Glomerular visceral epithelial cell (primary cell): ENCODE measurements at regions not wholly inside any gene's neighbourhood (a gene's known extent, or its start where the extent isn't known, plus 50 kb on each side); places are given as distances from the start of the nearest gene placed in this dataset.
A peak's percentile ranks its signal among the peaks of the same experiment; 100 is the strongest.
"Not testable (repeated sequence)": the region's sequence is repeated elsewhere in the genome, so short reads cannot be mapped to it uniquely, and the experiment has no call there.

Experiments used
- DNase-seq: peaks from one replicate; pipeline ENCODE4 v3.0.0-alpha.2; 2016; ENCODE audit errors: extremely low spot score

- no peak for DNase-seq
Measured at GRCh38 chr3:59254976-59255375, 205.2 kb upstream of the CFAP20DC start.

DNA sequence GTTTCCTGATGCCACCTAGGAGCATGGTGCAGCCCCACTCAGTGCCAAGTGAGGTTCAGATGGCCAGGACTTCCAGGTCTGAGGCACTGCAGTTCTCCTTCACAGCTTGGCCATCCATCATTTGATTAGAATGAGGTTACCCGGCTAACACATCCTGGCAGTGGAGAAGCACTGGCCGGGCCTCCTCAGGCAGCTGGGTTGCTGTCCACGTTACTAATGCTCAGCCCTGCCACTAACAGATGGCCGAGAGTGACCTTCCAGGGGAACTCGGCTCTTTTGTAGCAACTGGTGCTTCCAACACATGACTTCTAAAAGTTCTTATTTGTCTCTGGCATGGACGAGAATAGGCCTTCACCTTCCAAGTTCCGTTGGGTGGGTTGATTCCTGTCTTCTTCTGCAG, 204.6 kb upstream of the CFAP20DC start:
- DNase-seq = no peak

DNA sequence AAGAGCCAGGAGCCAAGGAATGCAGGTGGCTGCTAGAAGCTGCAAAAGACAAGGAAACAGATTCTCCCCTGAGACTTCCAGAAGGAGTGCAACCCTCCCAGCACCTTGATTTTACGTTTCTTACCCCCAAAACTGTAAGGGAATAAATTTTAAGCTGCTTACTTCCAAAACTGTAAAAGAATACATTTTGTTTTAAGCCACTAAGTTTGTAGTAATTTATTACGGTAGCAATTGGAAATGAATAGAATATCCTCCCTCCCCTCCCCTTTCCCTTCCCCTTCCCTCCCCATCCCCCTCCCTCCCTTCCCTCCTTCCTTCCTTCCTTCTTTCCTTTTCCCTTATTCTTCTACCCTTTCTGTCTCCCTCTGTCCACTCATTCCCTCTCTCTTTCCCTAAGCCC, 203.7 kb upstream of the CFAP20DC start:
- no peak for DNase-seq

DNA sequence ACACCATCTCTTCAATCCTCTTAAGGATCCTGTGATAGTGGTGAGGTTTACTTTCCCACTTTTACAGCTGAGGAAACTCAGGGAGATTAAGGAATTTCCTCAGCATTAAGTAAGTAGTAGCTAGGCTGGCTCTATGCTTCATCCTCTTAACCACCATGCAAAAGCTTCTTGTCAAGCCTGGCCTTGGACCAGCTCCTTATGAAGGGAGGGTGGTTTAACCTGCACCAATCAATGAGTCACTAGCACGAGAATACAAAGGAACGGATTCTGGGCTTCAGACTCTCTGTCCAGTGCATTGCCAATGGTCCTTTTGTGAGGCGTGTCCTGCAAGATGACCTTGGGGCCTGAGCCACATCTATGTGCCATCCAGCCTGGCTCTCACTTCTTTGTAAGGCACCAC, 202.0 kb upstream of the CFAP20DC start:
- DNase-seq = no peak

- no peak for DNase-seq
Measured at GRCh38 chr3:59250600-59250999, 200.8 kb upstream of the CFAP20DC start.

DNA sequence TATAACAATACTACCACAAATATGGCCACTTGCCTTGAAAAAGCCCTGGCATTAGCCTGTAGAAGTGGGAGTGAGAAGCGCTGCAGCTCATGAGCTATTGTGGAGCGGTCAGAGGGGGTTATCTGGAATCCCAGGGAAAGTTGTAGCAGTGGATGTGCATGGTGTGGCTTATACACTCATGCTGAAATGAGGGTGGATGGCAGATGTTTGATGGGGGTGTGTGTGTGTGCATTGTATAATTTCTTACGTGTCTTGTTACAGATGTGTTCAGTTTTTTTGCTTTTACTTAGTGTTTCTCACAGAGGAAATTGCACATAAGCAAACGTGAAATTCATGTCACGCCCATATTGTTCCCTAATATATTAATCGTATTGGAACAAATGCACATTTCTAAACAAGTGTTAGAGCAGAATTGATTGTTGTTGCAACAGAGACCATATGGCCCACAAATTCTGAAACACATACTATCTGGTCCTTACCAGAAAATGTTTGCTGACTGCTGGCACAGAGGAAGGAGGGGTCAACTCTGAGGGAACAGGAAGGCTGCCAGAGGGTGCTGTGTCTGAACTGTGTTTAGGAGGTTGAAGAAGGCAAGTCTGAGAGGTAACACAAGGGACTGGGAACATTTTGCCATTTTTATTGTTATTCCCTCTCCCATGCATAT, 200.0 kb upstream of the CFAP20DC start:
- no peak for DNase-seq

DNA sequence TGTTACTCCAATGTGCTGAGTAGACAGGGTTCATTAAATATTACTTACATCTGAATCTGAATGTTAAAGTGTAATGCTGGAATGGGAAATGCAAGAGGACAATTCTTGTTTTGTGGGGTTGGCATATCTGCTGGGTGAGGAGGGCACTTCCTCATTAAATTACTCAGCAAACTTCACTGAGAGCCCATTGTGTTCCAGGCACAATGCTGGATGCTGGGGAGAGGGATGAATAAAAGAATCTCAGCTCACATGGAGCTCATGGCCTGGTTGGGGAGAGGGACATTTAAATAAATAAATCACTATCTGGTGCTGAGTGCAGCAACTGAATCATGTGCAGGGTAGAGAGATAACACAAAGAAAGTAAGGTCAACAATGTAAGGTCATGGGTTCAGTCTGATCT, 199.2 kb upstream of the CFAP20DC start:
- no peak for DNase-seq

- DNase-seq = no peak
Measured at GRCh38 chr3:59247402-59247841, 197.6 kb upstream of the CFAP20DC start.

DNA sequence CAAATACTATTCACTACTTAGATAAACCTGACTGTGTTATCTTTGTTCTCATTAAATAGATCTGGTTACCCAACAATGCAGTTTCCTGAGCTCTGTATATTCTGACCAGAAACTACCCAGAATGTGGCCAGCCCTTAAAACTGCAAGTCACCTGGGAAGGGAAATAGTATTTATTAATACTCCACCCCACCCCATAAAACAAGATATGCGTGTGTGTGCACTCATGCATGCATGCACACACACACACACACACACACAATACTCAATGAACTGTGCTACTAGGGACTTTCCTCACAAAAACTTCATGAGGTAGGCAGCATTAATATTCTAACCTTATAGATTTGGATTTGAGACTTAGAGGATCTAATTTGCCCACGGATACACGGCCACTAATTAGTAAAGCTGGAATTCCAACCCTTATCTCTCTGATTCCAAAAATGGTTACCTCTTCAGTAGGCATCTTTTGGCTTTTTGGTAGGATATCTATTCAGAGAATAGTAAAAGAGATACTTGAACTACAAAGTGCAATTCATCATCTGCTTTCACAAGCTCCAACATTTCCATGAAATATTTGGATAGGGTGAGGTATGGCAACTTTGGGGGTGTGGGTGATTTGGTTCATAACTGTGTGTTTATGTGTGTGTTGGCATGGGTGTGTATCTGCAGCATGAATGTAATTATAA, 197.0 kb upstream of the CFAP20DC start:
- no peak for DNase-seq

- DNase-seq = peak; percentile 11
Measured at GRCh38 chr3:59245859-59246501, 196.2 kb upstream of the CFAP20DC start.

DNA sequence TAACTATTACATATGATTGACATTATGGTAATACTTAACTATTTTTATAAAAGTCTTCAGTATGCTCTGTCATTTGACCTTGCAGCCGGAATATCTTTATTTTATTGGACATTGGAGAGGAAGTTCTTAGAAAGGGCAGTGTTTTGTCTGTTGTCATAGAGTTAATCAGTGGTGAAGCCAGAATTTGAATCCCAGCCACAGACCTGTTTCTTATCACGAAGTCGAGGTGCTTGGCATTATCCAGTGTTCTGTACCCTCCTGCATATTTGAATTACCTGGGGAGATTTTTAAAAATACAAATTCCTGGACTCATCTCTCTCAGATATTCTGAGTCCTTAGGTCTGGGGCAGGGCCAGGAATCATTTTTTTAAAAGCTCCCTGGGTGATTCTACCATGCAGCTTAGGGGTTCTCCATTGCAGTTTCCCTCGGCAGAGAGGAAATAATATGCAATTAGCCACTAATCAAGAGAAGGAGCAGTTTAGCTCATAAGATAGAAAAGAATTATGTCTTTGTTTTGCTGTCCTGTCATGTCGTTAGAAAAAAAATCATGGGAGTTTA, 195.6 kb upstream of the CFAP20DC start:
- DNase-seq = no peak

- no peak for DNase-seq
Measured at GRCh38 chr3:59244343-59244742, 194.5 kb upstream of the CFAP20DC start.

DNA sequence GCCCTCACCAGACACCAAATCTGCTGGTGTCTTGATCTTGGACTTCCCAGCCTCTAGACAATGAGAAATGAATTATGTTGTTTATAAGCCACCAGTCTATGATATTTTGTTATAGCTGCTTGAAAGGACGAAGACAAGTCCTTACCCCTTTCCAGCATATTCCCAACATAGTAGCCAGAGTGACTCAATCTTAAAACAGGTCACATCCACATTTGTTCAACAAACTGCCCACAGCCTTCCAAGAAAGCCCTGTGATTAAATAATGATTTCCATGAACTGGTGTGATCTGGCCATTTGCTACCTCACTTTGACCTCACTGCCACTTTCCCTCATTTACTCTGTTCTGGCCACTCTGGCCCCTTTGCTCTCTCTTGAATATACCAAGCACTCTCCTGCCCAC, 193.7 kb upstream of the CFAP20DC start:
- DNase-seq = no peak

- DNase-seq = no peak
Measured at GRCh38 chr3:59240666-59241255, 190.9 kb upstream of the CFAP20DC start.

GRCh38 chr3:59237121-59237520, 187.3 kb upstream of the CFAP20DC start:
- no peak for DNase-seq

DNA sequence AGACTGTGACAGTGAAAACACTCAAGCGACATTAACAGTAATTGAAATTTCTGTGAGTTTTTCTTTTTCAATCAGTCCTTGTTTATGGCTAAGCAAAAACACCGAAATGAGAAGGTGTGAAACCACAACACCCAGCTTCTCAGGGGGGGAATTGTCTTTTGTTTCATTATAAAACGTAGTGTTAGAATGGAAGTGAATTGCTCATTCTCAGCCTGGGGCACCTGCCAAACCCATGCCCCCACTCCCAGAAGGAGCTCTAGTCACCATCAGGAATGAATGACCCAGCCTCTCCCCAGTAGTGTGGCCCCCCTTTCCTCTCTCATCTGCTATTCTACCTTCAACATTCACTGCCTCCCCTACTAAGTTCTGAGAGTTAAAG, 185.8 kb upstream of the CFAP20DC start:
- no peak for DNase-seq

GRCh38 chr3:59234884-59235633, 185.2 kb upstream of the CFAP20DC start:
- no peak for DNase-seq

- not testable (repeated sequence) for DNase-seq
Measured at GRCh38 chr3:59230379-59230778, 180.6 kb upstream of the CFAP20DC start.

DNA sequence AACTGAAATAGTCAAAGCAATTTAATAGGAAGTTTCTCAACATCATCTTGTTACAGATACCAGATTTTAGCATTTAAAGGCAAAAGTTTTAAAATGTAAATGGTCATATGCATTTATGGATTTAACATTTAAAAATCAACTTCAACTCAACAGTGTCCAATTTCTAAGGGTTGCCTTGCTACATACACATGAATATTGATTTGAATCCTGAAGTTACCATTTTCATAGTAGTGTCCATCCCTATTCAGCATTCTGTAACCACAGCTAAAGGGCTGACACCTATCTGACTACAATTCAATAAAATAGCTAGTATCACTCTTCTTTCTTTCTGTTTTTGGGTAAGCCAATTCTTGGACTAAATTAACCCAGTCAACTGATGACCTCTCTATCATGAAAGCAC, 164.0 kb upstream of the CFAP20DC start:
- no peak for DNase-seq

DNA sequence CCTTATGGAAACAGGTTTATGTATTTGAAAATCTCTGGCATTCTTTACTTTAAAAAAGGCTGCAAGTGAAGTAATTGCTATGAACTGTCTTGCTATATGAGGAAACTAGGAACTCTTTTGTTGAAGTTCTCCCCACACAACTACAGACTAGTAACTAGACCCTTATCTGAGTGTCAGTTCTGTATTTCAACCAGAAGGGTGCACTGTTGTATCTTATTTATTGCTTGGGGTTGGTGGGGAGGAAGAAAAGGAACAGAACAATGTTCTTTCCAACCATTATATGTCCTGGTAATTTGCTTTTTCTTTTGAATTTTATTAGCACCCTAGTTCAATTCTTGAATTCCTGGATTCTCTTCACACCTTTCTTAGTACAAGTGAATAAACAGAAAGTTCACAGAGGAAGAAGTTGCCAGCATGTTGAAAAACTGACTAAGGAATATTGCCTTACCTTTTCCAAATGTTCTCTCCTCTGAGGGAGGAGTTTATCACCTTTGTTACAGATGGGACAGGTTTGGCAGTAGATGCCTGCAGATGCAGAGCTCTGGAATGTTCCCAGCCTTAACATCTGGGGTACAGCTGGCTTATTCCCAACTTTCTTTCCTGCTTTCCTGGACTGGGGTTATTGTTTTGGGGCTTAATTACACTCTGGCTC, 162.4 kb upstream of the CFAP20DC start:
- peak; percentile 42 for DNase-seq

GRCh38 chr3:59210260-59210659, 160.4 kb upstream of the CFAP20DC start:
- DNase-seq = no peak
